GM21619 (cell line): ENCODE measurements at regions not wholly inside any gene's neighbourhood (a gene's known extent, or its start where the extent isn't known, plus 50 kb on each side); places are given as distances from the start of the nearest gene placed in this dataset.

ENCODE experiments used
- ATAC-seq: cut with Tn5 transposase; IDR thresholded peaks from one replicate; pipeline ENCODE4 v1.9.1; 2021; ENCODE audit not compliant: unreplicated experiment

- ATAC-seq, result peak; percentile 85
Observed at GRCh38 chr14:95442633-95443021, 73.8 kb downstream of the SYNE3 start.

GRCh38 chr14:95442016-95442632 is 74.3 kb downstream of the SYNE3 start:
- peak; percentile 13 for ATAC-seq

DNA sequence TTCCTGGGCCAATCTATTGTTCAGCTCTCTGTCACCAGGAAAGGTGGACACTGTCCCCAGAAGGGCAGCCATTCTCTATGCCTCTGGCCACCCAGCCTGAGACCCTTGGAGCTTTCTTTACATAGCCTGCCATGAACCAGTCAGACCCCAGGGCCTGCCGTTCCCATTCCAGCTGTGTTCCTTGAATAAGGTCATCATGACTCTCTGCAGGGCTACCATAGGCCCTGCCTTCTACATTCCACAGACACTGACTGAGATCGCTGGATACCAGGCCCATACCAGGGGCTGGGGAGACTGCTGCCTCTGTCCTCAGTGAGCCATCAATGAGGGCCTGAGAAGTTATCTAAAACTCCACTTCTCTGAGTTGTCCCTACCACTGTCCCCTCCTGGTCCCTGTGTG is 75.5 kb downstream of the SYNE3 start:
- ATAC-seq, result no peak

DNA sequence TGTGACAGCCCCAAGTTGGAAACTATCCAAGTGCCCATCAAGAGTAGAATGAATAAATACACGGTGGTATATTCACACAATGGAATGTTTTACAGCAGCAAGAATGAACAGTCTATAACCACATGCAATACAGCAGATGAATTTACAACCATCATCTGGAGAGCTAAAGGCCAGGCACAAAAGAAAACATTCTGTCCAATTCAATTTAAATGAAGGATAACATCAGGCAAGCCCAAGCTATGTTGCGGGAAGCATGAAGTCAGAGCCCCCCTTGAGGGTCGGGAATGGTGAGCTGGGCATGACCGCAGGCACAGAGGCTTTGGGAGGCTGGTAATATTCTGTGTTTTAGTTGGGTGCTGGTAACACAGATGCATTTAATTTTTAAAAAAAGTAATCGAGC is 76.0 kb downstream of the SYNE3 start:
- ATAC-seq, result no peak

GRCh38 chr14:95439881-95440280 is 76.6 kb downstream of the SYNE3 start:
- ATAC-seq, result no peak

DNA sequence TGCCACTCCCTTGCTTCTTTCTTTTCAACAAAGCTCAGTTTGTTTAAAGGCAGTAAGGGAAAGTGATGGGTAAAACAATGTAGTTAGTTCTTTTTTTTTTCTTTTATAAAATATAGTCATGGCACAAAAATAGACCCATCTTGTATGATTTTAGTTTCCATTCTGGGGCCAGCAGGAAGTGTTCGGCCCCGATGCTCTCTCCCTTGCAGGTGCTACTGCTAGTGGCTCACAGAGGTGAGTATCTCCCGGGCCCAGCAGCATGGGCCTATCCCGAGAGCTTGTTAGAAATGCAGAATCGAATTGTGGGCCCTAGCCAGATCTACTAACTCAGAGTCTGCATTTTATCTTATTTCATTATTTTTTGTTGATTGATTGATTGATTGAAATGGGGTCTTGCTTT is 78.7 kb downstream of the SYNE3 start:
- ATAC-seq, result no peak

GRCh38 chr14:95436354-95436753 is 80.1 kb downstream of the SYNE3 start:
- no peak for ATAC-seq

GRCh38 chr14:95434121-95434520 is 82.3 kb downstream of the SYNE3 start:
- no peak for ATAC-seq

DNA sequence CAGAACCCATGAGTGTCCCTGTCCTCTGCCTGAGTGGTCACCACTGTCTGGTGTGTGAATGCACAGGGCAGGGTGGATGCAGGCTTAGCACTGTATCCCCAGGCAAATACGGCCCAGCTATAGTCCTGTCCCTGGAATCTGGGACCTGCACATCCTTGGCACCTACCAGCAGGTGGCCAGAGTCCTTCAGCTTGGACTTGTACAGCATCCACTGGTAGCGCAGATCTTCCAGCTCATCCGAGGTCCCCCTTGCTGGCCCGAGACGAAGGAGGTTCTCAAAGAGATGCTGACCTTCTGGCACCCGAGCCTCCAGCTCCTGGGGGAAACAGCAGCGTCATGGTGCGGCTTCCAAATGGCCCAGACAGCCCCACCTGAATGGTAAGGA is 83.4 kb downstream of the SYNE3 start:
- no peak for ATAC-seq

DNA sequence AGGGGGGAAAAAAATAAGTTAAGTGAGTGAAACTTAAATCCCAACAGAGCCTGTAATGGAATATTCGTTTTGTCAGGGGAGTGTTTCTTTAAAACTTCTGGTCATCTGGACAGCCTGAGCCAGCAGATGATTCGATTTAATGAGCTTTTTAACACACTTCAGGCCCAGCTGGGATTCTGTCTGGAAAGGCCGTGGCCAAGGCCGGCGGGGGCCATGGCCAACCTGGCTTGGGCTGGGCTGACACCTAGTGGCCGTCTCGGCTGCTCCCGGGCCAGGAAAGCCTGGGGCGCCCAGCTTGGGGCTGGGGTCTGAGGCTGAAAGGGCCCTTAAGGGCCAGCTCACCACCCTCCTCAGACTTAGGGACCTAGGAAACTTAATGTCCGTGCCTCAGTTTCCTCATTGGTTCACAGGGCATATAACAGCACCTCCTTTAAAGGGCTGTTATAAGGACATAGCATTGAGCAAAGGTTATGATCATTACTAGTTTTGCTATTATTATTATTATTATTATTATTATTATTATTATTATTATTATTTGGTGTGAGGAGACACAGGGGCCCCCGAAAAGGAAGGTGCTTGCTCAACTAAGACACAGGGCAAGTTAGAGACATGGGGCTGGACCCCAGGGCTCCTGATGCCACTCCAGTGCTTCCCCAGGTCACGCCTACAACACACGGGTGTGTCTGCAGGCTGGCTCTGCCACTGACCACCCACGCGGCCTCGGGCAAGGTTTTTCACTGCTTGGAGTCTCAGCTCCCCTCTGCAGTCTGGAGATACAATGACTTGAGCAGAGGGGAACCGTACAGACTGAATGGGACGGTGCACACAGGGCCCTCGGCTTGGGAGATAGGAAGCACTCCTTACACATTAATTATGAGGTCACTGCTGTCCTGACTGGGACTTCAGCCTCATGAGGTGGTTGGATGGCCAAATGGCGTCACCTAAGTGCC is 84.0 kb downstream of the SYNE3 start:
- no peak for ATAC-seq

- ATAC-seq, result no peak
Observed at GRCh38 chr14:95431199-95432143, 85.0 kb downstream of the SYNE3 start.

DNA sequence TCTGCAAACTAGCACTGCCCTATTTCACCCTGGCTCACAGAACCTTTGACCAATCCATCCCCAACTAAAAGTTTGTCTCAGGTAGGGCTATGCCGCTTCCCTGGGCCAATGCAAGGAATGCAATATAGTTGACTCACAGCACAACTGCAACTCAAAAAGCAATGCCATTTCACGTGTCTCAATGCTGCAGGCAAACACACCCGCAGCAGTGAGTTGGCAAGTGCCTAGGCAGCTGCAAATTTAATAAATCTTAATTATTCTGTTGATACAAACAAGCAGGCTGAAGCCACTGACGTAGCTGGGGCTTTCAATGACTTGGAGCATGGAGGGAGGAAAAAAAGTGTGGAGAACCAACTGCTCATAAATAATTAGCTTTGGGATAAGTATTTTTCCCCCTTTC is 87.9 kb downstream of the SYNE3 start:
- no peak for ATAC-seq

DNA sequence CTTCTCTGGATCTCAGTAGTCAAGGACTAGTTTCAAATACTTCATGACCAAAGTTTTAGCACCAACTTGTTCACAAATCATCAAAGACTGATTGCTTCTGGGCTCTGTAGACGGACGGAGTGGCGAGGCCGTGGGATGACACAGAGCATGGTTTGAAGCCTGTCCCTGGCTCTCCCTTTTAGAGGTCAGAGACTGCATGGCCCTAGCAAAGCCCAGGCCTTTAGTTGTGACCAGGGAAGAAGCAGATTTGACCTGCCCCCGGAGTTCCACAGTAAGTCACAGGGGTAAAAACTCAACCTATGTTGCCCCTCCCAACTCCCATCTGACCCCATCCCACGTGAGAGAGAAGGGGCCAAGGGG is 90.4 kb downstream of the SYNE3 start:
- no peak for ATAC-seq

GRCh38 chr14:95425369-95426115 is 90.9 kb downstream of the SYNE3 start:
- no peak for ATAC-seq

DNA sequence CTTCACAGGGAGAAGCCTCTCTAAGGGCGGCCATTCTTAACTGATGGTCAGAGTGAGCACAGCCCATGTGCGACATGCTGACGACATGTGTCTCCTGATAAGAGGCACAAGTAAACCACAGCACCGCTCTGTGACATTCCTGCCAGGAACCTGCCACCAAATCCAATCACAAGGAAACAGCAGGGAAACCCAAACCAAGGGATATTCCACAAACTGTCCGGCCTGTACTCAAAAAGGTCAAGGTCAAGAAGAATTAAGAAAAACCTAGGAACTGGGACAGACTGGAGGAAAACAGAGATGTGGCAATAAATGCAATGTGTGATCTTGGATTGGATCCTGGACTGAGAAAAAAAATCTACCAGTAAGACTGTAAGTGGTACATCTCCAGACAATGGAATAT is 91.9 kb downstream of the SYNE3 start:
- ATAC-seq, result no peak

DNA sequence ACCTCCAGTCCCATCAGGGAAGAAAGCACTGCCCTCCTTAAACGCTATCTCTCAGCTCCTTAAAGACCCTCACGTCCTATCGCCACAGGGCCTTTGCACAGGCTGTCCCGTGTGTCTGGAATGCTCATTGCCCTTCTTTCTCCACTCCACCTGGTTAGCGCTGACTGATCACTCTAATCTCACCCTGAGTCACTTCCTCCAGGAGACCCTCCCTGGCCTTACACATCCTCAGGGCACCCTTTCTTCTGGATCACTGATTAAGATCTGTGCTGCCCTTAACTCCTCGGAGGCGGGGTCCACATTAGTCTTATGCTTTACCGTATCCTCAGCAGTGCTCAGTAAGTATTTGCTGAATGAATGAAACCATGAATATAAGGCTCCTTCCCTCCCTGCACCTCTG is 94.7 kb downstream of the SYNE3 start:
- ATAC-seq, result no peak

DNA sequence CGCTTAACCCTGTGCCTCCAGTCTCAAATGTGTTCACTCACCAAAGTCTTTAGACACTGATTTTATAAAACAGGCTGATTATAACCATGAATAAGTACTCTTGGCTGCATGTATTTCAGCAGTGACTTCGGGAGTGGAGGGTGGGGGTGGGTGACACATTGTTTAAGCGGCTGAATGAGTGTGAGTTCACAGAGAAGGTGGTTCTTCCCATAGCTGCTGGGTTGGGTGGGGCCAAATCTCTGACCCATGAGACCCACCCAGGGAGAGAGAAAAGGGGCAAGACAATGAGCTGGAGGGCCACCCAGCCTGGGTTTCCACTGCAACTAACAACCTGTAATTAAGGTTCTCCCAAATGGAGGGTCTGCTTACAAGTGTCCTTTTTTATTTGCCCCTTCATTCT is 96.4 kb downstream of the SYNE3 start:
- no peak for ATAC-seq

GRCh38 chr14:95419569-95419968 is 96.9 kb downstream of the SYNE3 start:
- ATAC-seq, result no peak

DNA sequence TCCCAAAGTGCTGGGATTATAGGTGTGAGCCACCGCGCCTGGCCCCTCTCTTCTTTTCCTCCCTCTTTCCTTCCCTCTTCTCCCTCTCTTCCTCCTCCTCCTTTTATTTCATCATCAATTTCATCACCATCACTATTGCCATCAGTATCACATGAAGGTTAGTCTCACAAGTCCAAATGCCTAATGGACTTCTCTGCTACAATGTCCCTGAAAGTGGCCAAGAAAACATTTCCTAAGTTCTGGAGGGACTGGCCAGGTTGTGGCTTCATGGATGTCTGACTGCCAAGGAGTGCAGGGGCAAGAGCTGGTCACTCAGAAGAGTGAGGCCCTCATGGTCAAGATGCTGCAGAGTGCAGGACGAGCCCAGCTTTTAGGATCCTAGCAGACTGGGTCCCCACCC is 97.6 kb downstream of the SYNE3 start:
- no peak for ATAC-seq

- no peak for ATAC-seq
Observed at GRCh38 chr14:95417492-95417891, 97.8 kb upstream of the CLMN start.

- no peak for ATAC-seq
Observed at GRCh38 chr14:95415993-95416392, 96.3 kb upstream of the CLMN start.
